Ishikawa (cell line): ENCODE measurements at regions not wholly inside any gene's neighbourhood (a gene's known extent, or its start where the extent isn't known, plus 50 kb on each side); places are given as distances from the start of the nearest gene placed in this dataset.

Experiments
- EP300 ChIP-seq: IDR thresholded peaks from 2 replicates; pipeline ENCODE4 v1.6.1; 2012; ENCODE audit warnings: borderline replicate concordance
- TEAD4 ChIP-seq: IDR thresholded peaks from 2 replicates; pipeline ENCODE4 v1.6.1; 2012

GRCh38 chr7:68729371-68729770 is 868.9 kb upstream of the AUTS2 start:
- TF ChIP-seq TEAD4 (no peak), EP300 (no peak)
